Fibroblast of skin of back (primary cell): ENCODE measurements at regions not wholly inside any gene's neighbourhood (a gene's known extent, or its start where the extent isn't known, plus 50 kb on each side); places are given as distances from the start of the nearest gene placed in this dataset.

Source experiments
- DNase-seq: peaks from one replicate; pipeline ENCODE4 v3.0.0-alpha.2; 2013

- DNase-seq, result peak; percentile 72
These were observed 608.0 kb upstream of the PIK3C3 start for GRCh38 chr18:41347057-41347456.

GRCh38 chr18:41343808-41344207 lies 611.2 kb upstream of the PIK3C3 start:
- DNase-seq, result no peak

- DNase-seq, result no peak
These were observed 616.7 kb upstream of the PIK3C3 start for GRCh38 chr18:41338341-41338740.

GRCh38 chr18:41331661-41332060 lies 623.4 kb upstream of the PIK3C3 start:
- DNase-seq, result no peak

GRCh38 chr18:41326311-41326710 lies 628.7 kb upstream of the PIK3C3 start:
- peak; percentile 50 for DNase-seq

- DNase-seq, result peak; percentile 23
These were observed 630.1 kb upstream of the PIK3C3 start for GRCh38 chr18:41324934-41325333.

- DNase-seq, result peak; percentile 53
These were observed 630.8 kb upstream of the PIK3C3 start for GRCh38 chr18:41324020-41324791.

GRCh38 chr18:41323044-41323443 lies 632.0 kb upstream of the PIK3C3 start:
- DNase-seq, result peak; percentile 6

GRCh38 chr18:41320100-41320499 lies 634.9 kb upstream of the PIK3C3 start:
- no peak for DNase-seq

GRCh38 chr18:41315134-41315533 lies 639.9 kb upstream of the PIK3C3 start:
- no peak for DNase-seq

- DNase-seq, result no peak
These were observed 643.2 kb upstream of the PIK3C3 start for GRCh38 chr18:41311571-41312547.

- no peak for DNase-seq
These were observed 657.3 kb upstream of the PIK3C3 start for GRCh38 chr18:41297740-41298139.

GRCh38 chr18:41269294-41269693 lies 685.7 kb upstream of the PIK3C3 start:
- DNase-seq, result no peak

GRCh38 chr18:41268271-41268670 lies 686.8 kb upstream of the PIK3C3 start:
- no peak for DNase-seq

GRCh38 chr18:41266616-41267015 lies 688.4 kb upstream of the PIK3C3 start:
- no peak for DNase-seq

GRCh38 chr18:41266204-41266603 lies 688.8 kb upstream of the PIK3C3 start:
- no peak for DNase-seq

GRCh38 chr18:41265047-41265446 lies 690.0 kb upstream of the PIK3C3 start:
- DNase-seq, result peak; percentile 17

- DNase-seq, result no peak
These were observed 691.1 kb upstream of the PIK3C3 start for GRCh38 chr18:41263956-41264355.

- no peak for DNase-seq
These were observed 692.3 kb upstream of the PIK3C3 start for GRCh38 chr18:41262688-41263087.

GRCh38 chr18:41244591-41245037 lies 710.4 kb upstream of the PIK3C3 start:
- DNase-seq, result no peak

GRCh38 chr18:41237317-41237716 lies 717.7 kb upstream of the PIK3C3 start:
- no peak for DNase-seq

- DNase-seq, result no peak
These were observed 723.4 kb upstream of the PIK3C3 start for GRCh38 chr18:41231681-41232080.

GRCh38 chr18:41227993-41228392 lies 727.0 kb upstream of the PIK3C3 start:
- DNase-seq, result no peak

- no peak for DNase-seq
These were observed 728.1 kb upstream of the PIK3C3 start for GRCh38 chr18:41226911-41227310.
